22Rv1 (cell line): ENCODE measurements at regions not wholly inside any gene's neighbourhood (a gene's known extent, or its start where the extent isn't known, plus 50 kb on each side); places are given as distances from the start of the nearest gene placed in this dataset.

ENCODE experiments used
- H3K27ac ChIP-seq: fragments of 450-650 bp; 2 replicates; pipeline ENCODE4 v1.5.1; 2017
- CTCF ChIP-seq: fragments of 450-650 bp; IDR thresholded peaks from 2 replicates; pipeline ENCODE4 v1.5.1; 2017; ENCODE audit warnings: mild to moderate bottlenecking
- ZFX ChIP-seq: fragments of 450-650 bp; IDR thresholded peaks from 2 replicates; pipeline ENCODE4 v1.6.1; 2017; ENCODE audit warnings: antibody characterized with exemption, borderline replicate concordance

GRCh38 chr4:95749204-95749603 is 90.7 kb upstream of the PDHA2 start:
- TF ChIP-seq ZFX (no peak), CTCF (no peak)
- H3K27ac ChIP-seq, result no peak overlapping the region

GRCh38 chr4:95742872-95743271 is 97.0 kb upstream of the PDHA2 start:
- no peak for TF ChIP-seq ZFX
- no peak for TF ChIP-seq CTCF
- no peak overlapping the region for H3K27ac ChIP-seq

- TF ChIP-seq ZFX, result no peak
- no peak for TF ChIP-seq CTCF
- H3K27ac ChIP-seq, result no peak overlapping the region
These were observed 97.7 kb upstream of the PDHA2 start for GRCh38 chr4:95742179-95742578.

- H3K27ac ChIP-seq, result no peak overlapping the region
- TF ChIP-seq CTCF, result no peak
- no peak for TF ChIP-seq ZFX
These were observed 107.8 kb upstream of the PDHA2 start for GRCh38 chr4:95732061-95732460.

GRCh38 chr4:95729596-95729995 is 110.3 kb upstream of the PDHA2 start:
- TF ChIP-seq ZFX (no peak), CTCF (no peak)
- no peak overlapping the region for H3K27ac ChIP-seq

- H3K27ac ChIP-seq, result no peak overlapping the region
- TF ChIP-seq CTCF (no peak), ZFX (no peak)
These were observed 111.7 kb upstream of the PDHA2 start for GRCh38 chr4:95728145-95728544.

GRCh38 chr4:95715830-95716229 is 124.1 kb upstream of the PDHA2 start:
- H3K27ac ChIP-seq, result no peak overlapping the region
- TF ChIP-seq ZFX (no peak), CTCF (no peak)
